ENCODE measurements at regions not wholly inside any gene's neighbourhood (a gene's known extent, or its start where the extent isn't known, plus 50 kb on each side); places are given as distances from the start of the nearest gene placed in this dataset.

- no peak for DNase-seq
- no peaks in the 10 kb centered on the region for H3K27me3 ChIP-seq (ENCODE audit: control insufficient read depth in 1 of 2, insufficient read depth in 1 of 2, low read length in 2 of 2)
- no peak overlapping the region for H3K4me2 ChIP-seq (ENCODE audit: low read length, poor library complexity, severe bottlenecking)
Measured at GRCh38 chr17:53122966-53123365, 699.8 kb upstream of the KIF2B start.

GRCh38 chr17:53119773-53120172 lies 703.0 kb upstream of the KIF2B start:
- no peak overlapping the region for H3K4me2 ChIP-seq (ENCODE audit: low read length, poor library complexity, severe bottlenecking)
- DNase-seq = no peak
- no peak overlapping the region for H3K9ac ChIP-seq (ENCODE audit: low read length)
- no peak overlapping the region for H2AK5ac ChIP-seq (ENCODE audit: low read length, severe bottlenecking)
- H3K79me1 ChIP-seq (replicated peaks; ENCODE audit: low read length, poor library complexity, severe bottlenecking) = no peaks in the 10 kb centered on the region
- H3K4ac ChIP-seq (ENCODE audit: low read depth in 1 of 2, low read length in 2 of 2) = no peak overlapping the region
- H3K14ac ChIP-seq (ENCODE audit: low read length in 2 of 2) = no peak overlapping the region
- H3K4me3 ChIP-seq (ENCODE audit: insufficient read depth in 1 of 2, low read depth in 1 of 2, low read length in 2 of 2) = no peak overlapping the region
- no peak overlapping the region for H3K27ac ChIP-seq (ENCODE audit: low read length, poor library complexity, severe bottlenecking)
- WGBS = no CpG with 5 or more reads among the region's 2 CpGs
- H3K18ac ChIP-seq (ENCODE audit: low read depth in 1 of 2, low read length in 2 of 2) = no peak overlapping the region
- no peak overlapping the region for H4K8ac ChIP-seq (ENCODE audit: low read length)
- H3K36me3 ChIP-seq (ENCODE audit: control insufficient read depth in 1 of 2, insufficient read depth in 2 of 2, low read depth in 1 of 2, low read length in 2 of 2) = no peaks in the 10 kb centered on the region
- no peak overlapping the region for H2BK5ac ChIP-seq (ENCODE audit: low read depth, low read length, poor library complexity, severe bottlenecking)
- no peak overlapping the region for H2BK15ac ChIP-seq (ENCODE audit: low read depth, poor library complexity, severe bottlenecking)
- H3K9me3 ChIP-seq (ENCODE audit: control insufficient read depth, low read length) = peaks cover 12% of the 10 kb centered on the region
- no peaks in the 10 kb centered on the region for H3K27me3 ChIP-seq (ENCODE audit: control insufficient read depth in 1 of 2, insufficient read depth in 1 of 2, low read length in 2 of 2)
- H2AFZ ChIP-seq (ENCODE audit: low read depth, low read length) = no peak overlapping the region
- no peak overlapping the region for H2BK120ac ChIP-seq (ENCODE audit: low read depth, low read length)
- no peak overlapping the region for H2BK12ac ChIP-seq (ENCODE audit: low read length in 2 of 2)
- H3K23ac ChIP-seq (ENCODE audit: low read length in 2 of 2) = no peak overlapping the region
- H3K4me1 ChIP-seq (ENCODE audit: control insufficient read depth, insufficient read depth, low read depth, low read length) = no peaks in the 10 kb centered on the region
- H4K91ac ChIP-seq (ENCODE audit: low read length) = no peak overlapping the region

More at GRCh38 chr17:53122966-53123365, 699.8 kb upstream of the KIF2B start:
- Histone ChIP-seq H3K36me3 (ENCODE audit: control insufficient read depth in 1 of 2, insufficient read depth in 2 of 2, low read depth in 1 of 2, low read length in 2 of 2) (no peaks in the 10 kb centered on the region), H3K18ac (ENCODE audit: low read depth in 1 of 2, low read length in 2 of 2) (no peak overlapping the region), H3K14ac (ENCODE audit: low read length in 2 of 2) (no peak overlapping the region), H2BK120ac (ENCODE audit: low read depth, low read length) (no peak overlapping the region), H3K4me1 (ENCODE audit: control insufficient read depth, insufficient read depth, low read depth, low read length) (no peaks in the 10 kb centered on the region), H4K8ac (ENCODE audit: low read length) (no peak overlapping the region), H3K9me3 (ENCODE audit: control insufficient read depth, low read length) (peaks cover under 1% of the 10 kb centered on the region), H2AK5ac (ENCODE audit: low read length, severe bottlenecking) (no peak overlapping the region), H3K4me3 (ENCODE audit: insufficient read depth in 1 of 2, low read depth in 1 of 2, low read length in 2 of 2) (no peak overlapping the region), H3K4ac (ENCODE audit: low read depth in 1 of 2, low read length in 2 of 2) (no peak overlapping the region), H3K79me1 (replicated peaks; ENCODE audit: low read length, poor library complexity, severe bottlenecking) (no peaks in the 10 kb centered on the region), H3K27ac (ENCODE audit: low read length, poor library complexity, severe bottlenecking) (no peak overlapping the region), H2BK12ac (ENCODE audit: low read length in 2 of 2) (no peak overlapping the region), H3K9ac (ENCODE audit: low read length) (no peak overlapping the region), H4K91ac (ENCODE audit: low read length) (no peak overlapping the region), H2AFZ (ENCODE audit: low read depth, low read length) (no peak overlapping the region), H3K23ac (ENCODE audit: low read length in 2 of 2) (no peak overlapping the region), H2BK5ac (ENCODE audit: low read depth, low read length, poor library complexity, severe bottlenecking) (no peak overlapping the region), H2BK15ac (ENCODE audit: low read depth, poor library complexity, severe bottlenecking) (no peak overlapping the region)

GRCh38 chr17:53118948-53119347 lies 703.8 kb upstream of the KIF2B start:
- H3K36me3 ChIP-seq (ENCODE audit: control insufficient read depth in 1 of 2, insufficient read depth in 2 of 2, low read depth in 1 of 2, low read length in 2 of 2) = no peaks in the 10 kb centered on the region
- no peak overlapping the region for H2BK15ac ChIP-seq (ENCODE audit: low read depth, poor library complexity, severe bottlenecking)
- H3K4me1 ChIP-seq (ENCODE audit: control insufficient read depth, insufficient read depth, low read depth, low read length) = no peaks in the 10 kb centered on the region
- no peak overlapping the region for H2BK12ac ChIP-seq (ENCODE audit: low read length in 2 of 2)
- H2BK5ac ChIP-seq (ENCODE audit: low read depth, low read length, poor library complexity, severe bottlenecking) = no peak overlapping the region
- no peak overlapping the region for H3K18ac ChIP-seq (ENCODE audit: low read depth in 1 of 2, low read length in 2 of 2)
- H4K8ac ChIP-seq (ENCODE audit: low read length) = no peak overlapping the region
- no peak overlapping the region for H3K23ac ChIP-seq (ENCODE audit: low read length in 2 of 2)
- no peak overlapping the region for H3K4ac ChIP-seq (ENCODE audit: low read depth in 1 of 2, low read length in 2 of 2)
- H3K27ac ChIP-seq (ENCODE audit: low read length, poor library complexity, severe bottlenecking) = no peak overlapping the region
- no peak overlapping the region for H3K4me3 ChIP-seq (ENCODE audit: insufficient read depth in 1 of 2, low read depth in 1 of 2, low read length in 2 of 2)
- no peak overlapping the region for H3K4me2 ChIP-seq (ENCODE audit: low read length, poor library complexity, severe bottlenecking)
- no peak for DNase-seq
- no peak overlapping the region for H2BK120ac ChIP-seq (ENCODE audit: low read depth, low read length)
- no peak overlapping the region for H2AFZ ChIP-seq (ENCODE audit: low read depth, low read length)
- H4K91ac ChIP-seq (ENCODE audit: low read length) = no peak overlapping the region
- no peak overlapping the region for H2AK5ac ChIP-seq (ENCODE audit: low read length, severe bottlenecking)
- H3K14ac ChIP-seq (ENCODE audit: low read length in 2 of 2) = no peak overlapping the region
- no peaks in the 10 kb centered on the region for H3K79me1 ChIP-seq (replicated peaks; ENCODE audit: low read length, poor library complexity, severe bottlenecking)
- WGBS = 23% methylated on average over 1 of the region's 2 CpGs
- peaks cover 12% of the 10 kb centered on the region for H3K9me3 ChIP-seq (ENCODE audit: control insufficient read depth, low read length)
- H3K27me3 ChIP-seq (ENCODE audit: control insufficient read depth in 1 of 2, insufficient read depth in 1 of 2, low read length in 2 of 2) = no peaks in the 10 kb centered on the region
- no peak overlapping the region for H3K9ac ChIP-seq (ENCODE audit: low read length)

- no peak overlapping the region for H4K8ac ChIP-seq (ENCODE audit: low read length)
- H3K27ac ChIP-seq (ENCODE audit: low read length, poor library complexity, severe bottlenecking) = no peak overlapping the region
- H2AFZ ChIP-seq (ENCODE audit: low read depth, low read length) = no peak overlapping the region
- no peak overlapping the region for H2BK120ac ChIP-seq (ENCODE audit: low read depth, low read length)
- H2BK15ac ChIP-seq (ENCODE audit: low read depth, poor library complexity, severe bottlenecking) = no peak overlapping the region
- no peak overlapping the region for H2AK5ac ChIP-seq (ENCODE audit: low read length, severe bottlenecking)
- no peak overlapping the region for H2BK5ac ChIP-seq (ENCODE audit: low read depth, low read length, poor library complexity, severe bottlenecking)
- H3K9me3 ChIP-seq (ENCODE audit: control insufficient read depth, low read length) = peaks cover 13% of the 10 kb centered on the region
- H3K4me2 ChIP-seq (ENCODE audit: low read length, poor library complexity, severe bottlenecking) = no peak overlapping the region
- no peak overlapping the region for H4K91ac ChIP-seq (ENCODE audit: low read length)
- no peak overlapping the region for H3K9ac ChIP-seq (ENCODE audit: low read length)
- no peak overlapping the region for H2BK12ac ChIP-seq (ENCODE audit: low read length in 2 of 2)
- no peak overlapping the region for H3K18ac ChIP-seq (ENCODE audit: low read depth in 1 of 2, low read length in 2 of 2)
- H3K79me1 ChIP-seq (replicated peaks; ENCODE audit: low read length, poor library complexity, severe bottlenecking) = no peaks in the 10 kb centered on the region
- H3K27me3 ChIP-seq (ENCODE audit: control insufficient read depth in 1 of 2, insufficient read depth in 1 of 2, low read length in 2 of 2) = no peaks in the 10 kb centered on the region
- no peak overlapping the region for H3K14ac ChIP-seq (ENCODE audit: low read length in 2 of 2)
- H3K4ac ChIP-seq (ENCODE audit: low read depth in 1 of 2, low read length in 2 of 2) = no peak overlapping the region
- no peak overlapping the region for H3K4me3 ChIP-seq (ENCODE audit: insufficient read depth in 1 of 2, low read depth in 1 of 2, low read length in 2 of 2)
- no peak for DNase-seq
- no peaks in the 10 kb centered on the region for H3K4me1 ChIP-seq (ENCODE audit: control insufficient read depth, insufficient read depth, low read depth, low read length)
- no peak overlapping the region for H3K23ac ChIP-seq (ENCODE audit: low read length in 2 of 2)
- no peaks in the 10 kb centered on the region for H3K36me3 ChIP-seq (ENCODE audit: control insufficient read depth in 1 of 2, insufficient read depth in 2 of 2, low read depth in 1 of 2, low read length in 2 of 2)
Measured at GRCh38 chr17:53106886-53107285, 715.8 kb upstream of the KIF2B start.

All from mesenchymal stem cell (in vitro differentiated cells and primary cell).